SU-DHL-6 (cell line): ENCODE measurements at regions not wholly inside any gene's neighbourhood (a gene's known extent, or its start where the extent isn't known, plus 50 kb on each side); places are given as distances from the start of the nearest gene placed in this dataset.

Experiments used
- CTCF ChIP-seq: fragments of 200-600 bp; sonication (generic); IDR thresholded peaks from one replicate; pipeline ENCODE4 v1.5.1; 2017; ENCODE audit warnings: antibody characterized with exemption, mild to moderate bottlenecking, low read length, moderate library complexity; ENCODE audit not compliant: insufficient read depth, poor library complexity, severe bottlenecking
- EZH2phosphoT487 ChIP-seq: fragments of 200-600 bp; sonication (generic), shearing (Covaris generic); conservative IDR thresholded peaks from 2 replicates; pipeline ENCODE4 v1.6.1; 2018; ENCODE audit warnings: mild to moderate bottlenecking, antibody characterized with exemption, low read length, moderate library complexity, mixed read lengths

DNA sequence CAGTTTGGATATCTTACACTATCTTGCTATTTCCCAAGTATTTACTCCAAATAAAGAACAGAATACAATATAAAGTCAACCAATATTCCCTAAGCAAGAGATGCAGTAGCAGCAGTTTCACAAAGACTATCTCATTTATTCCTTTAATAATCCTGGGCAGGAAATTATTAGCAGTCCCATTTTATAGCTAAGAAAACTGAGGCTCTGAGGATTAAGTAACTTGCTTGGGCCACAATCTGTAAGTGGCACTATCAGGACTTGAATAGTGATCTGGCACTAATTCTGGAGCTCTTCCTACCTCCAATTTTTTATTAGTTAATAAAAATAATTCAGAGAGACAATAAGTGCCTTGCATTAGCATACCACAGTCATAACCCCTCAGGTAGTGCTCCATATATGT is 611.7 kb downstream of the MCTP2 start:
- TF ChIP-seq CTCF, result no peak
- no peak for TF ChIP-seq EZH2phosphoT487
